ENCODE measurements at regions not wholly inside any gene's neighbourhood (a gene's known extent, or its start where the extent isn't known, plus 50 kb on each side); places are given as distances from the start of the nearest gene placed in this dataset.
"Not testable (repeated sequence)": the region's sequence is repeated elsewhere in the genome, so short reads cannot be mapped to it uniquely, and the experiment has no call there.

GRCh38 chr1:96522927-96523326 lies 198.7 kb upstream of the PTBP2 start:
- no peak for DNase-seq

GRCh38 chr1:96524100-96524499 lies 197.5 kb upstream of the PTBP2 start:
- DNase-seq = no peak

GRCh38 chr1:96525657-96526557 lies 195.7 kb upstream of the PTBP2 start:
- DNase-seq = no peak

GRCh38 chr1:96528672-96529071 lies 192.9 kb upstream of the PTBP2 start:
- DNase-seq = not testable (repeated sequence)

- no peak for DNase-seq
These were observed 187.8 kb upstream of the PTBP2 start for GRCh38 chr1:96533820-96534219.

GRCh38 chr1:96536581-96536980 lies 185.0 kb upstream of the PTBP2 start:
- DNase-seq = no peak

GRCh38 chr1:96538111-96538641 lies 183.4 kb upstream of the PTBP2 start:
- DNase-seq = peak; percentile 8

GRCh38 chr1:96538883-96539282 lies 182.7 kb upstream of the PTBP2 start:
- no peak for DNase-seq

- DNase-seq = no peak
These were observed 180.1 kb upstream of the PTBP2 start for GRCh38 chr1:96541491-96541890.

- no peak for DNase-seq
These were observed 177.3 kb upstream of the PTBP2 start for GRCh38 chr1:96544051-96544830.

- DNase-seq = no peak
These were observed 176.8 kb upstream of the PTBP2 start for GRCh38 chr1:96544831-96545221.

- no peak for DNase-seq
These were observed 175.5 kb upstream of the PTBP2 start for GRCh38 chr1:96545935-96546656.

- DNase-seq = no peak
These were observed 171.5 kb upstream of the PTBP2 start for GRCh38 chr1:96550061-96550460.

- DNase-seq = peak; percentile 45
These were observed 169.1 kb upstream of the PTBP2 start for GRCh38 chr1:96552451-96552850.

GRCh38 chr1:96553811-96554210 lies 167.8 kb upstream of the PTBP2 start:
- DNase-seq = no peak

- DNase-seq = no peak
These were observed 167.2 kb upstream of the PTBP2 start for GRCh38 chr1:96554364-96554763.

- no peak for DNase-seq
These were observed 164.2 kb upstream of the PTBP2 start for GRCh38 chr1:96557336-96557735.

GRCh38 chr1:96558635-96559034 lies 162.9 kb upstream of the PTBP2 start:
- DNase-seq = no peak

- DNase-seq = no peak
These were observed 162.4 kb upstream of the PTBP2 start for GRCh38 chr1:96559181-96559580.

GRCh38 chr1:96559707-96560596 lies 161.6 kb upstream of the PTBP2 start:
- DNase-seq = no peak

- no peak for DNase-seq
These were observed 159.5 kb upstream of the PTBP2 start for GRCh38 chr1:96562094-96562493.

GRCh38 chr1:96564401-96564800 lies 157.2 kb upstream of the PTBP2 start:
- not testable (repeated sequence) for DNase-seq
